SK-N-MC (cell line): ENCODE measurements at regions not wholly inside any gene's neighbourhood (a gene's known extent, or its start where the extent isn't known, plus 50 kb on each side); places are given as distances from the start of the nearest gene placed in this dataset.
"Not testable (repeated sequence)": the region's sequence is repeated elsewhere in the genome, so short reads cannot be mapped to it uniquely, and the experiment has no call there.

ENCODE experiments used
- DNase-seq: peaks from one replicate; pipeline ENCODE4 v3.0.0-alpha.2; 2011; ENCODE audit warnings: low read depth, low spot score
- H3K27ac ChIP-seq: fragments of 200-600 bp; sonication (generic); 2 replicates; pipeline ENCODE4 v1.5.1; 2016; ENCODE audit warnings: mixed run types
- H3K36me3 ChIP-seq: fragments of 200-600 bp; sonication (generic); 2 replicates; pipeline ENCODE4 v1.6.1; 2017; ENCODE audit warnings: antibody characterized with exemption, low read length, mixed read lengths; ENCODE audit not compliant: insufficient read depth
- H3K4me3 ChIP-seq: fragments of 200-600 bp; sonication (generic); 2 replicates; pipeline ENCODE4 v1.5.1; 2016
- H3K9ac ChIP-seq: fragments of 200-600 bp; sonication (generic); 2 replicates; pipeline ENCODE4 v1.8.0; 2017; ENCODE audit warnings: mixed run types, mixed read lengths; ENCODE audit not compliant: insufficient read length
- H3K9me3 ChIP-seq: fragments of 200-600 bp; sonication (generic); 2 replicates; pipeline ENCODE4 v1.6.1; 2017; ENCODE audit warnings: low read depth, mild to moderate bottlenecking, antibody characterized with exemption, low read length, moderate library complexity, mixed read lengths
- EZH2 ChIP-seq: fragments of 200-600 bp; sonication (generic); IDR thresholded peaks from one replicate; pipeline ENCODE4 v1.6.1; 2017; ENCODE audit warnings: antibody characterized with exemption
- FOXP2 ChIP-seq: optimal IDR thresholded peaks from 2 replicates; pipeline ENCODE3; 2011; ENCODE audit warnings: mild to moderate bottlenecking, moderate library complexity; ENCODE audit not compliant: insufficient read depth; ENCODE audit errors: extremely low read length, control extremely low read depth
- POLR2AphosphoS5 ChIP-seq: IDR thresholded peaks from 2 replicates; pipeline ENCODE4 v1.6.1; 2012; ENCODE audit warnings: mild to moderate bottlenecking, low read depth, low read length, borderline replicate concordance

GRCh38 chr4:14000091-14000814, 372.7 kb upstream of the BOD1L1 start:
- no peak for DNase-seq
- Histone ChIP-seq H3K9ac (no peak overlapping the region), H3K9me3 (no peaks in the 10 kb centered on the region), H3K4me3 (no peak overlapping the region), H3K36me3 (no peaks in the 10 kb centered on the region), H3K27ac (no peak overlapping the region)
- no peak for TF ChIP-seq POLR2AphosphoS5
- TF ChIP-seq FOXP2, result no peak
- TF ChIP-seq EZH2, result no peak

DNA sequence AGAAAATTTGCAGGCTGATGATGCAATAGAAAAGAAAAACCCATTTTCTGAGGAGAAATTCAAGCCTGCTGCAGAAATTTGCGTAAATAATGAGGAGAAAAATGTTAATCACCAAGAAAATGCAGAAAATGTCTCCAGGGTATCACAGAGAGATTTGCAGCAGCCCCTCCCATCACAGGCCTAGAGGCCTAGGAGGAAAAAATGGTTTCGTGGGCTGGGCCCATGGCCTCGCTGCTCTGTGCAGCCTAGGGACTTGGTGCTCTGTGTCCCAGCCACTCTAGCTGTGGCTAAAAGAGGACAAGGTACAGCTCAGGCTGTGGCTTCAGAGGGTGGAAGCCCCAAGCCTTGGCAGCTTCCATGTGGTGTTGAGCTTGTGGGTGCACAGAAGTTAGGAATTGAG, 374.8 kb upstream of the BOD1L1 start:
- DNase-seq, H3K27ac ChIP-seq, H3K9ac ChIP-seq, H3K9me3 ChIP-seq, H3K4me3 ChIP-seq, H3K36me3 ChIP-seq: not testable (repeated sequence)

- no peak overlapping the region for H3K27ac ChIP-seq
- no peak for TF ChIP-seq EZH2
- TF ChIP-seq FOXP2, result no peak
- TF ChIP-seq POLR2AphosphoS5, result no peak
- no peaks in the 10 kb centered on the region for H3K36me3 ChIP-seq
- no peaks in the 10 kb centered on the region for H3K9me3 ChIP-seq
- no peak overlapping the region for H3K4me3 ChIP-seq
- no peak for DNase-seq
- no peak overlapping the region for H3K9ac ChIP-seq
These were observed 381.0 kb upstream of the BOD1L1 start for GRCh38 chr4:14008494-14008893.

DNA sequence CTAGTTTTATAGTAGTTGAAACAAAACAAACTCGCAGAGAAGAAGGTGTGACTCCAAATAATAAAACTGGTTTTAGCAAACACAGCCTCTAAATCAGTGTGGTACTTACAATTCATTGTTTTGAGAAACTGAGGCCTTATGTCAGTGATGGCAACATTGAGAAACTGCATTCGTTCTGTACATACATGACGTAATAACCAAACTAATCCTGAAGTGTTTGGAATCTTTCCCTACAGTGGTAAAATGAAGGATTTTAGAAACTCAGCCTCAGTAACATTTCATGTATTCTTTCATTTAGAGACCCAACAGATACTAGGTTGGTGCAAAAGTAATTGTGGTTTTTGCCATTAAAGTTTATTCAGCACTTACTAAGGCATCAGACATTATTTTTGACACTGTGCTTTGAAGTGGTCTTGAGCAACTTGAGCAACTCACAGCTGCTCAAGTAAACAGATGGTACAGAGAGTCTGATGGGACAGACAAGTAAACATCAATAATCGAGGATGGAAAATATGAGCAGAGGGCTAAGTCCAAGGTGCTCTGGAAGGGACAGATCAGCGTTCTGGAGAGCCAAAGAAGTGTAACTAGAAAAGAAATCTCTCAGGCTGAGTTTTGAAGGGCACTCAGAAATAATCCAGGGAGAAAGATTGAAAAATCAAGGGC, 390.8 kb upstream of the BOD1L1 start:
- DNase-seq, result no peak
- Histone ChIP-seq H3K27ac (no peak overlapping the region), H3K9me3 (no peaks in the 10 kb centered on the region), H3K9ac (no peak overlapping the region), H3K4me3 (no peak overlapping the region), H3K36me3 (no peaks in the 10 kb centered on the region)
- no peak for TF ChIP-seq FOXP2
- no peak for TF ChIP-seq POLR2AphosphoS5
- no peak for TF ChIP-seq EZH2

GRCh38 chr4:14022456-14022855, 394.9 kb upstream of the BOD1L1 start:
- no peak overlapping the region for H3K27ac ChIP-seq
- DNase-seq, result no peak
- H3K9ac ChIP-seq, result no peak overlapping the region
- H3K4me3 ChIP-seq, result no peak overlapping the region
- TF ChIP-seq POLR2AphosphoS5 (no peak), FOXP2 (no peak), EZH2 (no peak)
- no peaks in the 10 kb centered on the region for H3K36me3 ChIP-seq
- H3K9me3 ChIP-seq, result no peaks in the 10 kb centered on the region

DNA sequence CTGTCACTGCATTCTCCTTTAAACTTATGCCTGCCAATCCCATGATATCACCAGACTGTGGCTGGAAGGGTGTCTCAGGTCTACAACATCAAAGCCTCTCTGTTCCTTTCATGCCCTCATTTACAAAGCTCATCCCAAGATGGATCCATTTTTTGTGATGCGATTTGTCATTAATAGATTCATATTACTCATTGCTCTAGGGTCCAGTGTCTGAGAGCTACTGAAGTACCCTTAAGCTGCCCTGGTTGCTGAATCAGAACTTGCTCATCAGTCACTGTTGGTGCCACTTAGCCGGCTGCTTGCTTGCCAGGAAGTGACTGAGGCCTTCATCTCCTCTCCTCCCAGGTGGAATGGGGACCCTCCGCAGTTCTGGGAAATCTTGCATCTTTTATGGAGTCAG, 395.5 kb upstream of the BOD1L1 start:
- H3K4me3 ChIP-seq, result no peak overlapping the region
- no peak overlapping the region for H3K27ac ChIP-seq
- TF ChIP-seq FOXP2 (no peak), POLR2AphosphoS5 (no peak), EZH2 (no peak)
- DNase-seq, result no peak
- no peak overlapping the region for H3K9ac ChIP-seq
- no peaks in the 10 kb centered on the region for H3K36me3 ChIP-seq
- no peaks in the 10 kb centered on the region for H3K9me3 ChIP-seq

DNA sequence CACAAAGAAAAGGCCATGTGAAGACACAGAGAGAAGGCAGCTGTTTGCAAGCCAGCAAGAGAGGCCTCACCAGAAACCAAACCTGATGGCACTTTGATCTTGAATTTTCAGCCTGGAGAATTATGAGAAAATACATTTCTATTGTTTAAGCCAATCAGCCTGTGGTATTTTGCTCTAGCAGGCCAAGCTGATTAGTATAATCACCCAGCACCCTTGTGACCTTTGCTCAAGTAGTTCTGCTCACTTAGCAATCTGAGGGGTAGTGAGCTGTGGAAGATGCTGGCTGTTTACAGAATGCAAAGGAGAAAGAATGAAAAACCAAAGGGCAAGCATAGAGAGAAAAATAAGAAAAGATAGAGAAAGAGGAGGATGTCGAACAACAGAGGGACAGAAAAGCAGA, 396.4 kb upstream of the BOD1L1 start:
- no peak for DNase-seq
- no peak for TF ChIP-seq FOXP2
- no peak for TF ChIP-seq EZH2
- no peak for TF ChIP-seq POLR2AphosphoS5
- Histone ChIP-seq H3K27ac (no peak overlapping the region), H3K9me3 (no peaks in the 10 kb centered on the region), H3K36me3 (no peaks in the 10 kb centered on the region), H3K4me3 (no peak overlapping the region), H3K9ac (no peak overlapping the region)

DNA sequence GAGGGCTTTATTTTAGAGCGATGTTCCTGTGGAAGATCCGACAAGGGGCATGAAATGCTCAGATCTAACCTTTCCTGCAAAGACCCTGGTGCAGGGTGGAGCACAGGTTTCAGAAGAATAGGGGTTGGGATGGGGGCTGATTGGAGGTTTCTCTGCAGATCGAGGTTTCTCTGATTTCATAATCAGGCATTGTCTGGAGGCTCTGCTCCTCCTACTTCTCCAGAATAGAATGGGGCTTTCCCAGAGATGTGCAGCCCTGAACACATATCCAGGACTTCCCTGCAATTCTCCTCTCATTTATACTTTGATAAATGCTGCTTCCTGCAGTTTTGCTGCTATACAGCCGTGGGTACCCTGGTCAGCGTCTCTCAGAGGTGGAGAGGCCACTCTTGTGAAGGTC, 397.6 kb upstream of the BOD1L1 start:
- H3K36me3 ChIP-seq, result no peaks in the 10 kb centered on the region
- no peak for DNase-seq
- no peak overlapping the region for H3K4me3 ChIP-seq
- no peak overlapping the region for H3K9ac ChIP-seq
- no peak overlapping the region for H3K27ac ChIP-seq
- TF ChIP-seq POLR2AphosphoS5, result no peak
- no peak for TF ChIP-seq EZH2
- TF ChIP-seq FOXP2, result no peak
- H3K9me3 ChIP-seq, result no peaks in the 10 kb centered on the region

- no peaks in the 10 kb centered on the region for H3K9me3 ChIP-seq
- no peak for DNase-seq
- no peaks in the 10 kb centered on the region for H3K36me3 ChIP-seq
- no peak overlapping the region for H3K4me3 ChIP-seq
- no peak overlapping the region for H3K9ac ChIP-seq
- TF ChIP-seq FOXP2 (no peak), POLR2AphosphoS5 (no peak), EZH2 (no peak)
- H3K27ac ChIP-seq, result no peak overlapping the region
These were observed 398.4 kb upstream of the BOD1L1 start for GRCh38 chr4:14025891-14026290.

DNA sequence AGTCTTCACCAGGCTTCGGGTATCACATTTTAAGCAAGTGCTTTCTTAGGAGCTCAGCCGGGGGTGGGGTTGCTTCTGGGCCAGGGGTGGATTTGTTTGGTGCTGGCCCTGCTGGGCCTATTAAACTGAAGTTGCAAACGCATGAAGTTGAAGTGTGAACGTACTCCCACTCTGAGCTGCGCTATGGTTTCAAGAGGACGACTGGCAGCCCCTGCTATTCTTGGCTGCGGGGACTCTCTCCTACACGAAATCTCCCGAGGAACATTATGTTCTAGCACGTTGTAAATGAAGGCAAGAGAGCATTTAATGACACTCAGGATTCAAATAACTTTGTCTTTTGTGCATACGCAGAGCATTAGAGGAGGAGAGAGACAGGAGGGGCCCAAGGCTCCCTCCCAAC, 401.3 kb upstream of the BOD1L1 start:
- no peaks in the 10 kb centered on the region for H3K9me3 ChIP-seq
- no peak for DNase-seq
- H3K27ac ChIP-seq, result no peak overlapping the region
- TF ChIP-seq EZH2, result no peak
- H3K36me3 ChIP-seq, result no peaks in the 10 kb centered on the region
- no peak overlapping the region for H3K4me3 ChIP-seq
- H3K9ac ChIP-seq, result no peak overlapping the region
